D721Med (cell line): ENCODE measurements at regions not wholly inside any gene's neighbourhood (a gene's known extent, or its start where the extent isn't known, plus 50 kb on each side); places are given as distances from the start of the nearest gene placed in this dataset.
"Not testable (repeated sequence)": the region's sequence is repeated elsewhere in the genome, so short reads cannot be mapped to it uniquely, and the experiment has no call there.

Experiments used
- DNase-seq: peaks from one replicate; pipeline ENCODE4 v3.0.0; 2011; ENCODE audit warnings: low spot score; ENCODE audit not compliant: insufficient read length
- FAIRE-seq: peaks from 2 replicates; lab custom pipeline; 2011; peaks lifted over from hg19 to GRCh38; lab: Jason Lieb, UNC
- TF ChIP-seq, protein P1 (sequence below): IDR thresholded peaks from 2 replicates; pipeline ENCODE4 v1.5.1; 2012; ENCODE audit warnings: mild to moderate bottlenecking, control low read depth; ENCODE audit not compliant: insufficient read depth; ENCODE audit errors: missing control alignments

DNA sequence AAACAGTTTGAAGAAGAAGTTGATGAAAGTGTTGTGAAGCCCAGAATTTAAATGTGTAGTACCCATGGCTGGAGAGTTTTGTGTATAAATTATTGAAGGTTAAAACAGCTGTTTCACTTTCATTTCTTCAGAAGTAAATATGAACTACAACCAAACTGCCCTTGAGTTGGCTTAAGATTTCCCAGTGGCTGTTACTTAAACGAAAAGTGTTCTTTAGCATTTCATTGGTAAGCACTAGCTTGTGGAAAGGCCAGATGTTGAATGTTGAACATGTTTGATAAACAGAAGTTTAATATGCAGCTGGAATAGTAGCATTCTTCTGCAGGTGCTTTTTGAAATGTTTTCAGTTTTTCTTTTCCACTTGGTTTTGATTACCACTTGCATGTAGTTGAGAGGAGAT, 83.2 kb upstream of the TNRC6B start:
- FAIRE-seq (no peak), DNase-seq (no peak)
- TF ChIP-seq, protein P1, sequence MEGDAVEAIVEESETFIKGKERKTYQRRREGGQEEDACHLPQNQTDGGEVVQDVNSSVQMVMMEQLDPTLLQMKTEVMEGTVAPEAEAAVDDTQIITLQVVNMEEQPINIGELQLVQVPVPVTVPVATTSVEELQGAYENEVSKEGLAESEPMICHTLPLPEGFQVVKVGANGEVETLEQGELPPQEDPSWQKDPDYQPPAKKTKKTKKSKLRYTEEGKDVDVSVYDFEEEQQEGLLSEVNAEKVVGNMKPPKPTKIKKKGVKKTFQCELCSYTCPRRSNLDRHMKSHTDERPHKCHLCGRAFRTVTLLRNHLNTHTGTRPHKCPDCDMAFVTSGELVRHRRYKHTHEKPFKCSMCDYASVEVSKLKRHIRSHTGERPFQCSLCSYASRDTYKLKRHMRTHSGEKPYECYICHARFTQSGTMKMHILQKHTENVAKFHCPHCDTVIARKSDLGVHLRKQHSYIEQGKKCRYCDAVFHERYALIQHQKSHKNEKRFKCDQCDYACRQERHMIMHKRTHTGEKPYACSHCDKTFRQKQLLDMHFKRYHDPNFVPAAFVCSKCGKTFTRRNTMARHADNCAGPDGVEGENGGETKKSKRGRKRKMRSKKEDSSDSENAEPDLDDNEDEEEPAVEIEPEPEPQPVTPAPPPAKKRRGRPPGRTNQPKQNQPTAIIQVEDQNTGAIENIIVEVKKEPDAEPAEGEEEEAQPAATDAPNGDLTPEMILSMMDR = no peak

DNA sequence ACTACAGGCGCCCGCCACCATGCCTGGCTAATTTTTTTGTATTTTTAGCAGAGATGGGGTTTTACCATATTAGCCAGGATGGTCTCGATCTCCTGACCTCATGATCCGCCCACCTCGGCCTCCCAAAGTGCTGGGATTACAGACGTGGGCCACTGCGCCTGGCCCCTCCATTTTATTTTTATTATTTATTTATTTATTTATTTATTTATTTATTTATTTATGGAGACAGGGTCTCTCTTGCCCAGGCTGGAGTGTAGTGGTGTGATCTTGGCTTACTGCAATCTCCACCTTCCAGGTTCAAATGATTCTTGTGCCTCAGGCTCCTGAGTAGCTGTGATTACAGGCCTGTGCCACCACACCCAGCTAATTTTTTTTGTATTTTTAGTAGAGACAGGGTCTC, 77.8 kb upstream of the TNRC6B start:
- not testable (repeated sequence) for DNase-seq, FAIRE-seq

DNA sequence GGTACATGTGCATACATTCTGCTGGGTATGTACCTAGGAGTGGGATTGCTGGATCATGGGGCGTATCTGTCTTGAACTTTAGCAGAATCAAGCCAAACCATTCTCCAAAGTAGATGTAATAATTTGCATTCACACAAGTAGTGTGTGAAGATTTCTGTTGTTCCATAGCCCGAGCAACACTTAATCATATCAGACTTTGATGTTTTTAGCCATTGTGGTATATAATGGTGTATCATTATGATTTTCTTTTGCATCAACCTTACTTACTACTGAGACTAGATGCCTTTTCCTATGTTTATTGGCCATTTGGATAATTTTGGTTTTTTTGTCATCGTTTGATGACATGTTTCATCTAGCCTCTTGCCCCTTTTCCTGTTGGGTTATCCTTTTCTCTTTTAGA, 72.0 kb upstream of the TNRC6B start:
- DNase-seq (no peak), FAIRE-seq (no peak)
- TF ChIP-seq, protein P1 = no peak

DNA sequence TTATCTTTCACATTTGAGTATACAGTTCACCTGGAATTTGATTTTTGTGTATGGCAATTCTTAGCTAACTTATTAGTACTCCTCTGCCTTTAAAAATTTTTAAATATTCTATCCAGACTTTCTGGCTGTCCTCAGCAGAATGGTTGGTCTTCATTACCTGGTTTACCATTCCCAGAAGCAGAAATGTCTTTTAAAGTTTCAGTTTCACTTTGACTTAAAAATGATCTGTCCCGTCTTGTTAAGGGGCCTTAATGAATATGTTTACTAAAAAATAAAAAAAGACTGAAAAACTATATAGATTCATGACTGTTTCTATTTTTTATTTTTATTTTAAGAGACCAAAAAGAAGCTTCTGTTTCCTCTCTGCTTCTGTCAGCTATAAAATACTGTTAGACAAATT, 70.5 kb upstream of the TNRC6B start:
- TF ChIP-seq, protein P1 = no peak
- DNase-seq (no peak), FAIRE-seq (no peak)

DNA sequence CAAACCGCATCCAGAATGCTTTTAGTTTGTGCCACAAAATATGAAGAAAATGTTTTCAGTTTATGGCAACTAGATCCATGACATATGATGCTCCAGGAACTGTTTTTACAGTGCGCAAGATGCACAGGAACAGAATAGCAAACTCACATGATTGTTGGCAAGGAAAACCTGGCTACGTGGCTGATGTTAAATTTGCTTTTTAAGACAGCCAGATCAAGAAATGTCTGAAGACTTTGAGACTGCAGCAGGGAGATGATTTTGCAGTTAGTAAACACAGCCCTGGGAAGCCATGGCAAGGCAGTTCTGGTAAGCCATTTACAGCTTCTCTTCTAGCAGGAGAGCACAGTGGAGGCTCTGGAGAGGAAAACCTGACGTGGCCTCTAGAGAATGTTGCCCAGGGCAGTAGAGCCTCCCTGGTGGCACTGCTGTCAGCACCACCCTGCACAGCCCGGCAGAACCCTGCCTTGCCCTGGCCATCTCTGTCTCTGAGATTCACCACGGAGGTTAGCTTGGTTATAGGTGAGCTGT, 69.8 kb upstream of the TNRC6B start:
- FAIRE-seq (no peak), DNase-seq (no peak)

DNA sequence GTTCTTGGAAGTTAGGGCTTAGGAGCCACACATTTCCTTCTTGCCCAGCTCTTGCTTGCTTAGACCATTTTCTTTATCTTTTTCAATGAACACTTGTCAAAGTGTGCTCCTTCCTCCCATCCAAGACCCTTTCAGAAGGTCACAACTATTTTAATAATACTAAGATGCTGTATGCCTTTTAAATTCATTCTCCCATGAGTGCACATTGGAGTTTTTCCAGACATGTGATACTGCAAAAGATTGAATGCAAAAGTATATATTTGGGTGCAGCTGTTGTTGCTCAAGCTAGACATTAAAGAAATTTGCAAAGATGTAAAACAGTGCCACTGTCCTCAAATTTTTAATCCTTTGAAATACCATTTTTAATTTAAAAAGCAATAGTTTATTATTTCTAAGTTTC, 69.3 kb upstream of the TNRC6B start:
- no peak for FAIRE-seq
- TF ChIP-seq, protein P1 = no peak
- DNase-seq = no peak

More for the DNA sequence above, 69.8 kb upstream of the TNRC6B start:
- TF ChIP-seq, protein P1 = no peak

DNA sequence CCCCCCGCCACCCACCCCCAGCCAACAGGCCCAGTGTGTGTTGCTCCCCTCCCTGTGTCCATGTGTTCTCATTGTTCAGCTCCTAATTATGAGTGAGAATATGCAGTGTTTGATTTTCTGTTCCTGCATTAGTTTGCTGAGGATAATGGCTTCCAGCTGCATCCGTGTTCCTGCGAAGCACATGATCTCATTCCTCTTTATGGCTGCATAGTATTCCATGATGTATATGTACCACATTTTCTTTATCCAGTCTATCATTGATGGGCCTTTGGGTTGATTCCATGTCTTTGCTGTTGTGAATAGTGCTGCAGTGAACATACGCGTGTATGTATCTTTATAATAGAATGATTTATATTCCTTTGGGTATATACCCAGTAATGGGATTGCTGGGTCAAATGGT, 68.8 kb upstream of the TNRC6B start:
- not testable (repeated sequence) for DNase-seq, FAIRE-seq

DNA sequence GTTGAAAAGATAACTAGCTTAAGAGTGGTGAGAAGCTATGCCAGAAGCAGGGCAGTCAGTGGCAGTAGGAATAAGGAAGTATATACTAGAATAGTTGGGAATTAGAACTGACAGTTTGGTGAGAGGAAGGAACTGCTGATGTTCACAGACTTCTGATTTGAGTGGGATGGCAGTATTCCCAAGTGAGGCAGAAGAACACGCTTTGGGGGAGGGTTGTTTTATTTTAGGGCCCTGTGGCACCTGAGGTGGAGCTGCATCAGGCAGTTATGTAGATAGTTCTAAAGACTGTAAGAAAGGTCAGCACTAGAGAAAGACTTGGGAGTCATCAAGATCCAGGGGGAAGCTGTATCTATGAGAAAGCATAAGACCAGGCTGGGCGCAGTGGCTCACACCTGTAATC, 66.3 kb upstream of the TNRC6B start:
- TF ChIP-seq, protein P1 = no peak
- FAIRE-seq (no peak), DNase-seq (no peak)
